ENCODE measurements at regions not wholly inside any gene's neighbourhood (a gene's known extent, or its start where the extent isn't known, plus 50 kb on each side); places are given as distances from the start of the nearest gene placed in this dataset.

GRCh38 chr9:120212853-120213200 lies 367.1 kb downstream of the CDK5RAP2 start:
- TF ChIP-seq, protein P1, sequence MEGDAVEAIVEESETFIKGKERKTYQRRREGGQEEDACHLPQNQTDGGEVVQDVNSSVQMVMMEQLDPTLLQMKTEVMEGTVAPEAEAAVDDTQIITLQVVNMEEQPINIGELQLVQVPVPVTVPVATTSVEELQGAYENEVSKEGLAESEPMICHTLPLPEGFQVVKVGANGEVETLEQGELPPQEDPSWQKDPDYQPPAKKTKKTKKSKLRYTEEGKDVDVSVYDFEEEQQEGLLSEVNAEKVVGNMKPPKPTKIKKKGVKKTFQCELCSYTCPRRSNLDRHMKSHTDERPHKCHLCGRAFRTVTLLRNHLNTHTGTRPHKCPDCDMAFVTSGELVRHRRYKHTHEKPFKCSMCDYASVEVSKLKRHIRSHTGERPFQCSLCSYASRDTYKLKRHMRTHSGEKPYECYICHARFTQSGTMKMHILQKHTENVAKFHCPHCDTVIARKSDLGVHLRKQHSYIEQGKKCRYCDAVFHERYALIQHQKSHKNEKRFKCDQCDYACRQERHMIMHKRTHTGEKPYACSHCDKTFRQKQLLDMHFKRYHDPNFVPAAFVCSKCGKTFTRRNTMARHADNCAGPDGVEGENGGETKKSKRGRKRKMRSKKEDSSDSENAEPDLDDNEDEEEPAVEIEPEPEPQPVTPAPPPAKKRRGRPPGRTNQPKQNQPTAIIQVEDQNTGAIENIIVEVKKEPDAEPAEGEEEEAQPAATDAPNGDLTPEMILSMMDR (IDR thresholded peaks at IDR 0.05) = no peak
- no peak for TF ChIP-seq POLR2AphosphoS5 (IDR thresholded peaks at IDR 0.05; ENCODE audit: low read depth, low read length)
- TF ChIP-seq SIN3A (IDR thresholded peaks at IDR 0.05; ENCODE audit: borderline replicate concordance, insufficient read depth, low read depth, low read length) = no peak
- no peak for TF ChIP-seq REST (IDR thresholded peaks at IDR 0.05; ENCODE audit: insufficient read depth in 1 of 2, low read depth in 2 of 2, low read length in 1 of 2)
